A673 (cell line): ENCODE measurements at regions not wholly inside any gene's neighbourhood (a gene's known extent, or its start where the extent isn't known, plus 50 kb on each side); places are given as distances from the start of the nearest gene placed in this dataset.
A peak's percentile ranks its signal among the peaks of the same experiment; 100 is the strongest.

Source experiments
- BruUV-seq: library from RNA; stranded (reverse); fragments of 400-500 nt; replicated peaks from 2 replicates; lab custom pipeline; 2021; lab: Mats Ljungman, UMichigan
- CTCF ChIA-PET: fragments of 300-600 bp; sonication (Branson Sonifier 250); formaldehyde crosslinking; loops from one replicate; lab custom pipeline; 2022; ENCODE audit warnings: antibody characterized with exemption; lab: Charles Lee
- POLR2A ChIA-PET: fragments of 300-600 bp; sonication (Branson Sonifier 250); formaldehyde crosslinking; loops from one replicate; lab custom pipeline; 2022; ENCODE audit warnings: antibody characterized with exemption; ENCODE audit not compliant: low non-redundant PET; lab: Charles Lee
- DNase-seq: peaks from one replicate; pipeline ENCODE4 v3.0.0-alpha.2; 2015; ENCODE audit warnings: low spot score
- H3K27ac ChIP-seq: fragments of 200-600 bp; sonication (generic); 2 replicates; pipeline ENCODE4 v1.5.1; 2016; ENCODE audit warnings: mixed run types, low read depth, mild to moderate bottlenecking, mixed read lengths, antibody characterized with exemption, low read length; ENCODE audit not compliant: poor library complexity, severe bottlenecking
- H3K27me3 ChIP-seq: fragments of 200-600 bp; sonication (generic); replicated peaks from 2 replicates; pipeline ENCODE4 v1.6.1; 2017; ENCODE audit warnings: mixed run types, low read depth, mild to moderate bottlenecking, mixed read lengths, antibody characterized with exemption, low read length; ENCODE audit not compliant: insufficient read depth, poor library complexity
- H3K36me3 ChIP-seq: fragments of 200-600 bp; sonication (generic); 2 replicates; pipeline ENCODE4 v1.6.1; 2016; ENCODE audit warnings: mixed run types, mild to moderate bottlenecking, mixed read lengths, antibody characterized with exemption, low read length; ENCODE audit not compliant: insufficient read depth, poor library complexity, severe bottlenecking
- H3K4me1 ChIP-seq: fragments of 200-600 bp; sonication (generic); 2 replicates; pipeline ENCODE4 v1.6.1; 2017; ENCODE audit warnings: mixed run types, mild to moderate bottlenecking, mixed read lengths, antibody characterized with exemption, low read length; ENCODE audit not compliant: insufficient read depth, poor library complexity, severe bottlenecking
- H3K4me3 ChIP-seq: fragments of 200-600 bp; sonication (generic); 2 replicates; pipeline ENCODE4 v1.5.1; 2016; ENCODE audit warnings: low read depth, mixed run types, mild to moderate bottlenecking, mixed read lengths, low read length; ENCODE audit not compliant: poor library complexity, severe bottlenecking
- H3K9me3 ChIP-seq: fragments of 200-600 bp; sonication (generic); 2 replicates; pipeline ENCODE4 v1.6.1; 2016; ENCODE audit warnings: mixed run types, low read depth, mild to moderate bottlenecking, mixed read lengths, antibody characterized with exemption, low read length; ENCODE audit not compliant: poor library complexity, severe bottlenecking
- CTCF ChIP-seq: fragments of 300-800, 200-600 bp; sonication (generic); conservative IDR thresholded peaks from 2 replicates; pipeline ENCODE4 v1.5.1; 2017; ENCODE audit warnings: low read depth, mild to moderate bottlenecking, antibody characterized with exemption, low read length, moderate library complexity, mixed read lengths
- EZH2 ChIP-seq: fragments of 200-600 bp; sonication (generic); IDR thresholded peaks from 2 replicates; pipeline ENCODE4 v1.6.1; 2017; ENCODE audit warnings: borderline replicate concordance, low read depth, mild to moderate bottlenecking, mixed read lengths, antibody characterized with exemption, low read length; ENCODE audit not compliant: poor library complexity, severe bottlenecking
- intact Hi-C: fragments of 100-400 bp; cut with micrococcal nuclease; formaldehyde crosslinking; loops from one replicate; pipeline ENCODE4 v1.10.0; 2022; ENCODE audit not compliant: unreplicated experiment

GRCh38 chr12:72134246-72135020, 137.7 kb upstream of the TRHDE start:
- peak; percentile 16 for DNase-seq
- H3K4me3 ChIP-seq = no peak overlapping the region
- H3K27me3 ChIP-seq = no peaks in the 10 kb centered on the region
- CTCF ChIA-PET = no interaction called here
- H3K27ac ChIP-seq = no peak overlapping the region
- TF ChIP-seq CTCF (no peak), EZH2 (no peak)
- no peaks in the 10 kb centered on the region for H3K36me3 ChIP-seq
- POLR2A ChIA-PET = no interaction called here
- H3K4me1 ChIP-seq = peaks cover 7% of the 10 kb centered on the region
- intact Hi-C loops = no loop called here
- BruUV-seq = no TSS peak
- no peaks in the 10 kb centered on the region for H3K9me3 ChIP-seq

GRCh38 chr12:72135021-72135301, 137.2 kb upstream of the TRHDE start:
- TF ChIP-seq EZH2 = no peak
- no peaks in the 10 kb centered on the region for H3K27me3 ChIP-seq
- no peak overlapping the region for H3K27ac ChIP-seq
- no peaks in the 10 kb centered on the region for H3K9me3 ChIP-seq
- BruUV-seq = no TSS peak
- H3K4me1 ChIP-seq = peaks cover 7% of the 10 kb centered on the region
- ChIA-PET CTCF (no interaction called here), POLR2A (no interaction called here)
- no peak for DNase-seq
- no peak overlapping the region for H3K4me3 ChIP-seq
- intact Hi-C loops = no loop called here
- no peaks in the 10 kb centered on the region for H3K36me3 ChIP-seq

GRCh38 chr12:72136792-72137191, 135.4 kb upstream of the TRHDE start:
- Histone ChIP-seq H3K27ac (no peak overlapping the region), H3K27me3 (no peaks in the 10 kb centered on the region), H3K4me1 (peaks cover 7% of the 10 kb centered on the region), H3K9me3 (no peaks in the 10 kb centered on the region), H3K4me3 (no peak overlapping the region), H3K36me3 (no peaks in the 10 kb centered on the region)
- ChIA-PET CTCF (no interaction called here), POLR2A (no interaction called here)
- TF ChIP-seq EZH2 (no peak), CTCF (no peak)
- DNase-seq = no peak
- intact Hi-C loops = no loop called here
- no TSS peak for BruUV-seq

- no peaks in the 10 kb centered on the region for H3K9me3 ChIP-seq
- H3K27me3 ChIP-seq = no peaks in the 10 kb centered on the region
- ChIA-PET POLR2A (no interaction called here), CTCF (no interaction called here)
- intact Hi-C loops = no loop called here
- BruUV-seq = no TSS peak
- no peak for DNase-seq
- peaks cover 6% of the 10 kb centered on the region for H3K4me1 ChIP-seq
- no peak overlapping the region for H3K4me3 ChIP-seq
- TF ChIP-seq CTCF (no peak), EZH2 (no peak)
- no peaks in the 10 kb centered on the region for H3K36me3 ChIP-seq
- no peak overlapping the region for H3K27ac ChIP-seq
These were observed 132.8 kb upstream of the TRHDE start for GRCh38 chr12:72139411-72139810.
